HG02981 (cell line): ENCODE measurements at regions not wholly inside any gene's neighbourhood (a gene's known extent, or its start where the extent isn't known, plus 50 kb on each side); places are given as distances from the start of the nearest gene placed in this dataset.

Experiments
- ATAC-seq: cut with Tn5 transposase; IDR thresholded peaks from one replicate; pipeline ENCODE4 v1.9.1; 2021; ENCODE audit warnings: mild to moderate bottlenecking, moderate library complexity; ENCODE audit not compliant: unreplicated experiment

DNA sequence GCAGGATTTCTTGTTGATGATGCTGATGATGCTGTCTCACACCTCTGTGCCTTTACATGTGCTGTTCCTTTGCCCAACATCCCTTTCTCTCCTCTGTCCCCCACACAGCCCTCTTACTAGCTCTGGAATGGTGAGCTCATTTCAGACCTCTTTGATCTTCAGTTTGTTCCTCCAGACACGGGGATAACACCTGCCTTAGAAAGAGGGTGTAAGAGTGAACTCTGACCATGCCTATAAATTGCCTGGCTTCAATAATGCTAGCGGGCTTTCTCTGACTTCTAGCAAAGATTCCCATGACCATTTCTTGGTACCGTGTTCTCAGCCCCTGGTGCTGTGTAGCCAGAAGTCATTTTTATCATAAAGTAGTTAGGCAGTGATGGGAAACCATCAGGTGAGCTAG is 55.9 kb upstream of the DRD2 start:
- no peak for ATAC-seq

DNA sequence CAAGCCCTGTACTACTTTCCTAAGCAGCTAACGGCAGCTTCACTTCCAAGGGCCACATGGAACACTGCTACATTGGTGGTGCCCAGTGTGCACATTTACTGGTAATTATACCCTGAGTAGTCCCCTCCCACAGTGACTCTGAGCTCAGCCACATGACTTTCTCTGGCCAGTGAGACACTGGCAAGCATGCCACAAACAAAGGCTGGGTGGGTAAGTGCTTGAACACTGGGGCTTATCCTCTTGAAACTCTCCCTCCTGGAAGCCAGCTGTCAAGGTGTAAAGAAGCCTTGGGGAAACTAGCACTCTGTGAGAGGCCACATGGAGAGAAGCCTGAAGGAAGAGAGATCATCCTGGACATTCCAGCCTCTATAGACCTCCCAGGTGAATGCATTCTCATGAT is 54.4 kb upstream of the DRD2 start:
- no peak for ATAC-seq

- ATAC-seq, result no peak
Observed at GRCh38 chr11:113528982-113529381, 53.8 kb upstream of the DRD2 start.

GRCh38 chr11:113526521-113526920 is 51.3 kb upstream of the DRD2 start:
- ATAC-seq, result no peak
